ENCODE measurements at regions not wholly inside any gene's neighbourhood (a gene's known extent, or its start where the extent isn't known, plus 50 kb on each side); places are given as distances from the start of the nearest gene placed in this dataset.

- Histone ChIP-seq H3K4me2 (ENCODE audit: low read depth, low read length) (no peak overlapping the region), H3K9ac (ENCODE audit: insufficient read depth, low read depth, low read length) (no peak overlapping the region), H4K20me1 (ENCODE audit: insufficient read depth, low read length) (no peaks in the 10 kb centered on the region), H3K4me3 (replicated peaks in 1 of 3; ENCODE audit: insufficient read depth in 1 of 3, low read depth in 2 of 3, low read length in 3 of 3) (no peak overlapping the region), H3K36me3 (replicated peaks in 1 of 2; ENCODE audit: control insufficient read depth in 1 of 2, insufficient read depth in 2 of 2, low read length in 2 of 2) (no peaks in the 10 kb centered on the region), H3K9me3 (ENCODE audit: low read length) (no peaks in the 10 kb centered on the region), H3K27me3 (ENCODE audit: control insufficient read depth in 1 of 2, insufficient read depth in 2 of 2, low read length in 2 of 2) (no peaks in the 10 kb centered on the region), H3K4me1 (ENCODE audit: insufficient read depth, low read length) (no peaks in the 10 kb centered on the region), H2AFZ (ENCODE audit: low read length) (no peak overlapping the region), H3K27ac (ENCODE audit: extremely low read length, insufficient read depth, low read length) (no peak overlapping the region), H3K79me2 (ENCODE audit: insufficient read depth, low read length) (no peaks in the 10 kb centered on the region)
- in situ Hi-C loops (cut with HindIII; ENCODE audit: extremely low pct_ligation_motif_present, low pct_unique_long_range_greater_than_20kb) (no loop called here), intact Hi-C loops (cut with micrococcal nuclease; ENCODE audit: unreplicated experiment) (no loop called here)
- no peak for FAIRE-seq
- 0% methylated on average over 1 of the region's 1 CpG for WGBS (ENCODE audit: low lambda C conversion rate)
- POLR2A ChIA-PET, result no interaction called here
- CTCF ChIA-PET (ENCODE audit: low intra/inter-chr PET ratio, low total read pairs), result no interaction called here
- no peak for DNase-seq (ENCODE audit: low spot score)
- BruUV-seq (replicated peaks), result no TSS peak
- ATAC-seq, result no peak
- TF ChIP-seq FOXJ3 (CRISPR knock-in tag; IDR thresholded peaks at IDR 0.05; ENCODE audit: borderline replicate concordance), result no peak
- no peak for TF ChIP-seq SIX4 (CRISPR knock-in tag; IDR thresholded peaks at IDR 0.05)
- TF ChIP-seq E2F1 (CRISPR knock-in tag; IDR thresholded peaks at IDR 0.05), result no peak
- no peak for TF ChIP-seq ZNF331 (CRISPR knock-in tag; IDR thresholded peaks at IDR 0.05)
- TF ChIP-seq ATF2 (CRISPR knock-in tag; IDR thresholded peaks at IDR 0.05), result no peak
- TF ChIP-seq ZNF121 (CRISPR knock-in tag; IDR thresholded peaks at IDR 0.05), result no peak
- TF ChIP-seq SETDB1 (CRISPR knock-in tag; IDR thresholded peaks at IDR 0.05; ENCODE audit: borderline replicate concordance), result no peak
- no peak for TF ChIP-seq TOPORS (CRISPR knock-in tag; IDR thresholded peaks at IDR 0.05)
- no peak for TF ChIP-seq ARNT2 (CRISPR knock-in tag; IDR thresholded peaks at IDR 0.05; ENCODE audit: low read depth)
- TF ChIP-seq PRDM10 (CRISPR knock-in tag; IDR thresholded peaks at IDR 0.05; ENCODE audit: low read depth), result no peak
- no peak for TF ChIP-seq NFAT5 (CRISPR knock-in tag; IDR thresholded peaks at IDR 0.05)
- no peak for TF ChIP-seq ZKSCAN8 (CRISPR knock-in tag; IDR thresholded peaks at IDR 0.05; ENCODE audit: borderline replicate concordance)
- TF ChIP-seq HOXA9 (CRISPR knock-in tag; IDR thresholded peaks at IDR 0.05; ENCODE audit: borderline replicate concordance), result no peak
- no peak for TF ChIP-seq ZNF549 (CRISPR knock-in tag; IDR thresholded peaks at IDR 0.05)
- TF ChIP-seq ZNF83 (CRISPR knock-in tag; IDR thresholded peaks at IDR 0.05; ENCODE audit: borderline replicate concordance), result no peak
Measured at GRCh38 chr13:75160984-75161383, 321.0 kb downstream of the TBC1D4 start.
